ENCODE measurements at regions not wholly inside any gene's neighbourhood (a gene's known extent, or its start where the extent isn't known, plus 50 kb on each side); places are given as distances from the start of the nearest gene placed in this dataset.

DNA sequence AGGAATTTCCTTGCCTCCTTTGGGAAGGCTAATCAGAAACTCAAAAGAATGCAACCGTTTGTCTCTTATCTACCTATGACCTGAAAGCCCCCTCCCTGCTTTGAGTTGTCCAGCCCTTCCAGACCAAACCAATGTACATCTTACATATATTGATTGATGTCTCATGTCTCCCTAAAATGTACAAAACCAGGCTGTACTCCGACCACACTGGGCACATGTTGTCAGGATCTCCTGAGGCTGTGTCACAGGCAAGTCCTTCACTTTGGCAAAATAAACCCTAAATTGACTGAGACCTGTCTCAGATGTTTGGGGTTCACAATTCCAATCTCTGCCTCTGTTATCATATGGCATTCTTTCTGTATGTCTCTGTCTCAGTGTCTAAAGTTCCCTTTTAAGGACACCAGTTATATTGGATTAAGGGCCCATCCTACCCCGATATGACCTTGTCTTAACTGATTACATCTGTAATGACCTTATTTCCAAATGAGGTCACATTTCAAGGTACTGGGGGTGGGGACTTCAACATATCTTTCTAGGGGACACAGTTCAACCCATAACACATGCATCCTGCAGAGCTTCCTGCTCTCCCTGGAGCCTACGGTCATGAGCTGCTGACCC, 513.5 kb upstream of the JARID2 start:
- TF ChIP-seq, protein P1, sequence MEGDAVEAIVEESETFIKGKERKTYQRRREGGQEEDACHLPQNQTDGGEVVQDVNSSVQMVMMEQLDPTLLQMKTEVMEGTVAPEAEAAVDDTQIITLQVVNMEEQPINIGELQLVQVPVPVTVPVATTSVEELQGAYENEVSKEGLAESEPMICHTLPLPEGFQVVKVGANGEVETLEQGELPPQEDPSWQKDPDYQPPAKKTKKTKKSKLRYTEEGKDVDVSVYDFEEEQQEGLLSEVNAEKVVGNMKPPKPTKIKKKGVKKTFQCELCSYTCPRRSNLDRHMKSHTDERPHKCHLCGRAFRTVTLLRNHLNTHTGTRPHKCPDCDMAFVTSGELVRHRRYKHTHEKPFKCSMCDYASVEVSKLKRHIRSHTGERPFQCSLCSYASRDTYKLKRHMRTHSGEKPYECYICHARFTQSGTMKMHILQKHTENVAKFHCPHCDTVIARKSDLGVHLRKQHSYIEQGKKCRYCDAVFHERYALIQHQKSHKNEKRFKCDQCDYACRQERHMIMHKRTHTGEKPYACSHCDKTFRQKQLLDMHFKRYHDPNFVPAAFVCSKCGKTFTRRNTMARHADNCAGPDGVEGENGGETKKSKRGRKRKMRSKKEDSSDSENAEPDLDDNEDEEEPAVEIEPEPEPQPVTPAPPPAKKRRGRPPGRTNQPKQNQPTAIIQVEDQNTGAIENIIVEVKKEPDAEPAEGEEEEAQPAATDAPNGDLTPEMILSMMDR (IDR thresholded peaks at IDR 0.05; ENCODE audit: low read depth, low read length, poor library complexity, severe bottlenecking), result no peak
- no peak for TF ChIP-seq EZH2phosphoT487 (IDR thresholded peaks at IDR 0.05; ENCODE audit: borderline replicate concordance, low read length)
